ENCODE measurements at regions not wholly inside any gene's neighbourhood (a gene's known extent, or its start where the extent isn't known, plus 50 kb on each side); places are given as distances from the start of the nearest gene placed in this dataset.

DNA sequence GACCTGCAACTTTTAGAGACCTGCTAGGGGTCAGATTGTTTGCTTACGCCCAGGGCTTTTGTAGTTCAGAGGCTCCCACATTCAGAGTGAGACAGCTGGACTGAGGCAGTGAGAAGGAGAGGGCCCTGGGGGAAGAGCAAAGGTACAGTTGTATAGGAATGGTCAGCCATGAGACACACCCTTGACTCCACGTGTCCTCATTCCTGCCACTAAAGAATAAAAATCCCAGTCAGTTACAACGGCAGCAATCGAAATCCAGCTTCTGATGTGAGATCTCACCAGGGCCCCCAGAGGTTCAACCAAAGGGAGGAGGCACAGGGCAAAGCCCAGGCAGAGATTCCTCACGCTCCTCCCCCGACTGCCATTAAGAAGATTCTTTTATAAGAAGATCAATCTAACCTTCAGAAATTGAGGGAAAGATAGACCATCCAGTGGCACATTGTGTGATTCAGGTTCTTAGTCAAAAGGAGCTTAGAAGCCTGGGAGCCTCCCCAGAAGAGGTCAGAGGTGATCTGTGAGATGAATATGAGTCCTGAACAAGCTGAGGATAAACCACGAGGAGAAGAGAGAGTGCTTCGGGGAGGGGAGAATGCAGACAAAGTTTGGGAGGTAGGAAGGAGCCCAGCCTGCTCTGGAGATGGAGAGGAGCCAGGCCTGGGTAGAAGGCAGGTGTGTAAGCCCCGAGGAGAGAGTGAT is 317.0 kb downstream of the CYP26B1 start:
- no peak for DNase-seq

DNA sequence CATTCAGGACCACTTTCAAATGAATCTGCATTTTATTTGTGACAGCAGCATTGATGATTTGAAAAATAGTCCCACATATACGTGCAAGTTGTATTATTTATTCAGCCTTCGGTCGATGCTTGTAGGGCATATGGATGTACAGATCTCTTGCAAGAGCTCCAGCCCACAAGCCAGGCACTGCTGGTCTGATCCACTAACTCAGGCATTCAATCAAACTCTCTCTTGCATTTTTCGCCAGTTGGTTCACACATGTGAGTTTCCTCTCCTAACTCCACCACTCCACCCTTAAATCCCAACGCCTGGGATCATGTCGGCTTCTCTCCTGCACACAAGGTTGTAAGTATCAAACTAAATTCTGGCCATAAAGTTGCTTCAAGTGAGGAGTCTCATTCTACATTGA is 318.7 kb downstream of the CYP26B1 start:
- no peak for DNase-seq

DNA sequence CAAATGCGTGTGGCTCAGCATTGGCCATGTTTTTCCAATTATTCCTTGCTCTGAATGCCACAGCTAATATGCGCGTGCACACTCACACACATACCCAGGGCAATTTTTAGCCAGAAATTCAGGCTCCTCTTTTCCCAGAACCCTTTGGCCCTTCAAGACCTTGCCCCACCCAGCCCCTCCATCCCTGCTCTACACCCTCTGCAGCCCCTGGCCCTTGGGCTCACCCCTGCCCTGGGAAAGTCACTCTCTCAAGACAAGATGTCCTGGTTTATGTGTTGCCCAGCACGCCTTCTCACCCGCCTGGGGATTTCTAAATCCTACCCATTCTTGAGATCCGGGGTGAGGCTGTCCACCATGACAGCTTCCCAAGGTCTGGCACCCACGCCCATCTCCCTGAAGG is 319.7 kb downstream of the CYP26B1 start:
- no peak for DNase-seq

GRCh38 chr2:71827524-71827901 is 320.1 kb downstream of the CYP26B1 start:
- DNase-seq, result no peak

GRCh38 chr2:71826826-71827523 is 320.7 kb downstream of the CYP26B1 start:
- DNase-seq, result no peak

DNA sequence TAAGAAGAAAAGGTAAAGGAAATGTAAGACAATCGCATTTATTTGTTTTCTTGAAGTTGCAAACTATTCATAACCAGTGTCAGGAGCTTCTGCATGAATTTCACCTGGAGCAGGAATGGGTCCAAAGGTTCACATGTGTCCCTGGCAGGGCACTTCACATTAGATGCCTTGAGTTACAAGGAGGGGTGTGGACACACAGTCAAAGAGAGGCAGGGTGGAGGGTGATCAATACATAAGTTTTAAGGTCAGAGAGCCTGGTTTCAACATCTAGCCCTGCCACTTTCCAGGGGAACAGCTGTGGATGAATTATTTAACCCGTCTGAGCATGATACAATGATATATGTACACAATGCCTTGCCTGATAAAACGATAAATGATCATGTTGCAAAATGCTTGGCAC is 321.4 kb downstream of the CYP26B1 start:
- no peak for DNase-seq

DNA sequence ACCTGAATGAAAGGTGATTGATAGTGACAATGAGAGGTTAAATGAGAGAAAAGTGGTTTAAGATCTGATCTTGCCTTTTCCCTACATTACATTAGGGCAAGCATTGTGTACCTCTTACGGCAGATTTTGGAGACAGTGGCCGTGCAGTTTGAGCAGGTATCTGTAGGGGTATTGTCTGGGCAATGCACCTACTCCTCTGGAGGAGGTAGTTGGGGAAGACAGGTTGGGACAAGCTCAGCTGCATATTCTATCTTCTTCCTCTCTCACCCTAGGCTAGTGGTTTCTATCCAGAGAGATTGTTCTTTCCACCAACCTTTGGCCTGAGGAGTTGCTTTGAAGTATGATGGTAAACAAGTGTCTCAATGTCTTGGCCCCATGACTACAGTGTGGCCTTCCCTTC is 323.2 kb downstream of the CYP26B1 start:
- no peak for DNase-seq

DNA sequence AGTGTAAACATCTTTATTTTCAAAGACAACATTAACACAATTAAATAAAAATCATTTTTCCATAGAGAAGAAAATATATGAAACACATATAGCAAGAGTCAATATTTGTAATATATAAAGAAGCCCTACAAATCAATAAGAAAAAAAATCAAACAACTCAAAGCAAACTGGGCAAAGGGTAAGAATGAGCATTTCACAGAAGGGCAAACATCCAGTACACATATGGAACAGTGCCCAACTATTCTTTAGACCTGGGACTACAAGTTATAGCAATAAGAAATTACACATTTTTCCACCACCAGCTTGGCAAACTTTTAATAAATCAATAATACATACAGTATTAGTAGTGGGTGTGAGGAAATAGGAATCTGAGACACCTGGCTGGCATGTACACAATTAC is 324.1 kb downstream of the CYP26B1 start:
- DNase-seq, result no peak

DNA sequence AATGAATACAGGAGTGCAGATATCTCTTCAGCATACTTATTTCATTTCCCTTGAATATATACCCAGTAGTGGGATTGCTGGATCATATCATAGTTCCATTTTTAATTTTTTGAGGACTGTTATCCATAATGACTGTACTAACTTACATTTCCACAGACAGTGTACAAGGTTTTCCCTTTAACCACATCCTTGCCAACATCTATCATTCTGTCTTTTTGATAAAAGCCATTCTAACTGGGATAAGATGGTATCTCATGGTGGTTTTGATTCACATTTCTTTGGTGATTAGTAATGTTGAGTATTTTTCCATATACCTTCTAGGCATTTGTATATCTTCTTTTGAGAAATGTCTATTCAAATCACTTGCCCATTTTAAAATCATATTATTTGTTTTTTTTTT is 325.2 kb downstream of the CYP26B1 start:
- no peak for DNase-seq

DNA sequence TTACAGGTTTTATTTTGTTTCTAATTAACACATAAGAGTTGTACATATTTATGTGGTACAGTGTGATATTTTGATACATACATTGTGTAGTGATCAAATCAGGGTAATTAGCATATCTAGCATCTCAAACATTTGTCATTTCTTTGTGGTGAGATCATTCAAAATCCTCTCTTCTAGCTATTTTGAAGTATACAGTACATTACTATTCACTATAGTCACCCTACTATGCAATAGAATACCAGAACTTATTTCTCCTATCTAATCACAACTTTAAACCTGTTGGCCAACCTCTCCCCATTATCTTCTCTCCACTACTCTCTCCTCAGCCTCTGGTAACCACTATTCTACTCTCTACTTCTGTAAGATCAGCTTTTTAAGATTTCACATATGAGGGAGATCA is 325.8 kb downstream of the CYP26B1 start:
- no peak for DNase-seq

DNA sequence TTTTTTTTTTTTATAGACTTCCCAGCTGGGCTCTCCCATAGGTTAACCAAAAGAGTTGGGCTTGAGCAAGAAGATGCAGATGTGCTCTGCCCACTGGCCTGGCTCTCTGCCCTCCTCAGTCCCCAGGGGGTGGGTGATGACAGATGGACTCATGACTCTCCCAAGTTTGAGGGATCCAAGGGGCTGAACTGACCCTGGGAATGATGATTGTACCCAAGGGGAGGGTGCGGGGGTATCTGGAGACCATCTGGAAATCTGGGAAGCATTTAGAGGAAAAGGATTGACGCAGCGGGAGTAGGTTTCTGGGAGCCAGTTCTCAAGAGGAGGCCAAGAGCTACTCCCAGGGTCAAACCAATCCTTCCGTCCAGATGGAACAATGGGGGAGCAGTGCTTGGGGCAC is 330.8 kb downstream of the CYP26B1 start:
- DNase-seq, result no peak

- DNase-seq, result no peak
These were observed 331.8 kb downstream of the CYP26B1 start for GRCh38 chr2:71815701-71816474.

DNA sequence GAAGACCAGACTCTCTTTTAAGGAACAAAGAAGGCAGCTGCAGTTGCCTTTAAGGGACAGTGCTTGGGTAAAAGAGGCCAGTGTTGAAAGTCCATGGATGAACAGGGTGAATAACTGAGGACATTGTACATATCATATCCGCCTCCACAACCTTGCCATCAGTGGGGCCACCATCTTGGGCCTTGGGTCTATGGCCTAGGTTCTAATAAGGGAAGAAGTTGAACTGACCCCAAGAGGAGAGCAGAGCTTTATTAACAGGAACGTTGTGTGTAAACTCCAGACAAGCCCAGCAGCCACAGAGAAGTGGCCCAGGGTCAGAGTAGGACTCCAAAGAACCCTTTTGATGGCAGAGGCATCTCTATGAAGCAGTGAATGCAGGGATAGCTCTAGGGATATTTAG is 332.8 kb downstream of the CYP26B1 start:
- DNase-seq, result no peak

GRCh38 chr2:71813807-71814470 is 333.7 kb downstream of the CYP26B1 start:
- DNase-seq, result no peak

DNA sequence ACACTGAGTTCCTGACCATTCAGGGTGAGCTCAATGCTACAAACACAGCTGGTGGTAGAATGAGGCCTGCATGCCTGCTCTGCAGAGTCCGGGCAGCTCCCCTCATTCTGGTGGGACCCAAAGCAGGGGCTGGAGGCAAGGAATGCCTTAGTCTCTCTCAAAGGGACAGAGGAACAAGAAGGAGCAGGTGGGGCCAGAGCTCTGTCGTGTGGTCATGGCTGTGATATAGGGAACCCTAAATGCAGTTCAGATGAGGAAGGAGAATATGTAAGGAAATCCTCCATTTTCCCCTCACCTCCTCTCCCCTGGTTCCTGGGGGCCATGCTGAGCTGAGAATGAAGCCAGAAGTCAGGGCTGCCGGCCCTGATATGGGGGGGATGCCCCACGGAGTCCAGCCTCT is 334.3 kb downstream of the CYP26B1 start:
- DNase-seq, result no peak

DNA sequence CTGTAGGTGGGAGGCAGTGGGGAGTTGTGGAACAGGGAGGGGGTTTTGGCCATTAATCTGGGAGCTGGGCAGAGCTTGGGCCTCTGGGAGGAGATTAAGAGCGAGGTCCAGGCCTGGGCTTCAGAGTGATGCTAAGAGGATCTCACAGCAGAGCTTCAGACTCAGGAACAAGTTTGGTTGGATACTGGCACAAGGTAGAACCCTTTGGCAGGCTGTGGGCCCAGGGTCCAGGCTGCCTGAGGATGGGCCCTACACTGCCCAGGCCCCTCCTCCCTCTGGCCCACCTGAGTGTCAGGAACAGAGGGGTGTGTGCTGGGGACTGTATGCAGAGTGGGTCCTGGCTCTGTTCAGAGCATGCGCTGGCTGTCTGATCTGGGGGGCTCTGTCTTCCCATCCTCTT is 334.9 kb downstream of the CYP26B1 start:
- DNase-seq, result no peak

DNA sequence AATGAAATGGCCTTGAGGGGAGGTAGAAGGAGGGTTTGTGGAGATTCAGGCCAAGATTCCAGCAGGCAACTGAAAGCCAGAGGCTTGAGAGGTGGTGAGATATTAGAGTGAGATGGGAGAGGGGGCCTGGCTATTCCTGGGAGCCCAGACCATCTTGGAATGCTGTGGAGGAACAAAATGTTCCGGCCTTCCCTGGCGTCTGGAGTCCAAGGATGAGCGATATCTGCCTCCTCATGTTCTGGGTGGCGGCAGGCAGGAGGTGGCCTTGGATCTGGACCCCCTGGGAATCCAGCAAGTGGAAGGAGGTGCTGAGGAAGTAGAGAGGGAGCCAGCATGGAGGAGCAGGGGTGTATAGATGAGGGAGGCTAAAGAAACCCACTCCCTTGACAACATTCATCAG is 335.9 kb downstream of the CYP26B1 start:
- no peak for DNase-seq

- no peak for DNase-seq
These were observed 336.5 kb downstream of the CYP26B1 start for GRCh38 chr2:71811157-71811556.

DNA sequence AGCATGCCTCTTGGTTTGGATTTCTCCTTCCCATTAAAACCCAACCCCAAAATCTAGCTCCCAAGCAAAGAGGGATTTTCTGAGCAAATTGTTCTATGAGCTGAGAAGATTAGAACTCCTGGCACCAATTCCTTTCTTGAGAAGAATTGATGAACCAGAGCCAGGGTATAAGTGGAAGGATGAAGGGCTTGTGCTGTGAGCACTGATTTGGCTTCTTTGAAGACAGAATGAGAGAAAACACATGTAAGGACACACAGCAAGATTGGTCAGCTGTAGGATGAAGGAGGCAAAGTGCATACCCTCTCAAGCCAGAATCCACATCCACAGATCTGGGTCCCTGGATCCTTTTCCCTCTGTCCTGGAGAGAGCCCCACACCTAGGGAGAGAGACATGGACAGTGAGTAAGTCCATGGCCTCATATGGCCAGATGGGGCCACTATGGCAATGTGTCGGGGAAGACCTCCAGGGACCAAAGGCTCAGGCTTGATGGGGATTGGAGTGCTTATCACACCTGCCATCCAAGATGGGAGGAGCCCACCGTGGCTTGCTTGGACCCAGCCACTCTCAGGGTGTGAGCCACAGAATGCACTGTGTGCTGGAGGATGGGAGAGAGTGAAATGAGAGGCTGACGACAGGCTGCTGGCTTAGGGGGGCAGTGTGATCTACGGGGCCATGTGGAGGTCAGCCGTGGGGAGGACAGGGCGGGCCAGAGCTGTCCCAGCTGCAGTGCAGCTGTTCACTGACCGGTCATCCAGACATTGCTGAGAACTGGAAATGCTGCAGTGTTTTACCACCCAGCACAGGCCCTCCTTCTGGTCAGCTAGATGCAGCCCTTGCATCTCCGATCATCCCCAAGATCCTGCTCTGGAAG is 339.8 kb downstream of the CYP26B1 start:
- DNase-seq, result no peak

GRCh38 chr2:71806432-71806831 is 341.2 kb downstream of the CYP26B1 start:
- DNase-seq, result no peak

DNA sequence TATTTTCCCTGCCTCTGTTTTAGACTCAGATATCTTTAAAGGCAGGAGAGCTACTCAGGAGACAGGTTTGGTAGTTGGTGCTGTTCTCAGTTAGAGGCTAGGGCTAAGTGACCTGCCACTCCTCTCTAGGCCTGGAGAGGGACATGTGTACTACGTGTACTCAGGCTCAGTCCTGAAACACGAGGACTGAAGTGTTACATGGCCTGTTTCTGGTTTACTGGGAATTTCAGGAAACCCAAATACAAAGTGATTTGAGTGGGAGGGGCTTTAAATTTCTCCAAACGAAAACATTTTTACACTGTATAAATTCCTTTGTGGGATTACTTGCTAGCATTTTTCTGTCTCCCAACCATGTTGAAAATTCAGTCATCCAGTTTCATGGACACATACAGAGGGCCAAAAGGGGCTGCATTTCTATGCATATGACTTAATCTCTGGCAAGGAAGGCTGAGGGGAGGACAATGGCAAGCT is 343.3 kb downstream of the CYP26B1 start:
- DNase-seq, result no peak

DNA sequence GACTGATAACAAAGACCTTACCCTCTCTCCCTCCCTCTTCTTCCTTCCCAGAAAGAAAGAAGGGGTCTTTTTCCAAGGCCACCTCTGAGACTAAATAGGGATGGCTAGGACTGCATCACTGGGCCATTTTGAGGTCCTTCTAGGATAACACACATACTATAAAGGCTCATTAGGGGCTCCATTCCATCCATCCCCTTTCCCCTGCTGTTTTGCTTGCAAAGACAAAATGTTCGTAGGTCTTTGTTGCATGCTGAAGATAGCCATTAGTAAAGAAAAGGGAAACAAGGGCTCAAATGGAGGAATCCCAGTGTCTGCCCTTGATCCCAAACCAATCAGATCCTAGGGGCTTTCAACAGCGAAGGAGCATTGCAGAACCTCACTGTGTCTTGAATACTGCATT is 344.3 kb downstream of the CYP26B1 start:
- no peak for DNase-seq
